GM23248 (cell line): ENCODE measurements at regions not wholly inside any gene's neighbourhood (a gene's known extent, or its start where the extent isn't known, plus 50 kb on each side); places are given as distances from the start of the nearest gene placed in this dataset.

Source experiments
- EZH2 ChIP-seq: fragments of 200-600 bp; sonication (generic); IDR thresholded peaks from 2 replicates; pipeline ENCODE4 v1.6.1; 2018; ENCODE audit warnings: antibody characterized with exemption, mild to moderate bottlenecking; ENCODE audit not compliant: insufficient read depth, poor library complexity, severe bottlenecking
- EZH2phosphoT487 ChIP-seq: fragments of 200-600 bp; sonication (generic); IDR thresholded peaks from 2 replicates; pipeline ENCODE4 v1.6.1; 2018; ENCODE audit warnings: antibody characterized with exemption, moderate library complexity, mild to moderate bottlenecking, low read depth; ENCODE audit not compliant: insufficient read depth

GRCh38 chr6:110532431-110532830 lies 56.0 kb upstream of the SLC22A16 start:
- TF ChIP-seq EZH2phosphoT487 (no peak), EZH2 (no peak)
